Glutamatergic neuron (in vitro differentiated cells): ENCODE measurements at regions not wholly inside any gene's neighbourhood (a gene's known extent, or its start where the extent isn't known, plus 50 kb on each side); places are given as distances from the start of the nearest gene placed in this dataset.

Experiments
- DNase-seq: peaks from one replicate; pipeline ENCODE4 v3.0.0; 2022
- H3K27ac Mint-ChIP-seq: one replicate; pipeline ENCODE4 v1.8.0; 2020; ENCODE audit warnings: mild to moderate bottlenecking, mixed read lengths, inconsistent platforms; ENCODE audit not compliant: unreplicated experiment
- H3K27me3 Mint-ChIP-seq: one replicate; pipeline ENCODE4 v1.8.0; 2020; ENCODE audit warnings: mild to moderate bottlenecking, moderate library complexity, mixed read lengths, inconsistent platforms; ENCODE audit not compliant: unreplicated experiment
- H3K36me3 Mint-ChIP-seq: one replicate; pipeline ENCODE4 v1.8.0; 2020; ENCODE audit warnings: mild to moderate bottlenecking, mixed read lengths, inconsistent platforms; ENCODE audit not compliant: unreplicated experiment
- H3K4me1 Mint-ChIP-seq: one replicate; pipeline ENCODE4 v1.8.0; 2020; ENCODE audit warnings: mild to moderate bottlenecking, low read depth, mixed read lengths, inconsistent platforms; ENCODE audit not compliant: unreplicated experiment
- H3K4me3 Mint-ChIP-seq: one replicate; pipeline ENCODE4 v1.8.0; 2020; ENCODE audit warnings: mild to moderate bottlenecking, mixed read lengths, inconsistent platforms; ENCODE audit not compliant: unreplicated experiment
- H3K9me3 Mint-ChIP-seq: one replicate; pipeline ENCODE4 v1.8.0; 2020; ENCODE audit warnings: mild to moderate bottlenecking, moderate library complexity, mixed read lengths, inconsistent platforms; ENCODE audit not compliant: unreplicated experiment
- TF ChIP-seq, protein P1 (sequence below): fragments of 200-600 bp; sonication (generic); IDR thresholded peaks from one replicate; pipeline ENCODE4 v1.5.0; 2021; ENCODE audit not compliant: partially characterized antibody, unreplicated experiment

- TF ChIP-seq, protein P1, sequence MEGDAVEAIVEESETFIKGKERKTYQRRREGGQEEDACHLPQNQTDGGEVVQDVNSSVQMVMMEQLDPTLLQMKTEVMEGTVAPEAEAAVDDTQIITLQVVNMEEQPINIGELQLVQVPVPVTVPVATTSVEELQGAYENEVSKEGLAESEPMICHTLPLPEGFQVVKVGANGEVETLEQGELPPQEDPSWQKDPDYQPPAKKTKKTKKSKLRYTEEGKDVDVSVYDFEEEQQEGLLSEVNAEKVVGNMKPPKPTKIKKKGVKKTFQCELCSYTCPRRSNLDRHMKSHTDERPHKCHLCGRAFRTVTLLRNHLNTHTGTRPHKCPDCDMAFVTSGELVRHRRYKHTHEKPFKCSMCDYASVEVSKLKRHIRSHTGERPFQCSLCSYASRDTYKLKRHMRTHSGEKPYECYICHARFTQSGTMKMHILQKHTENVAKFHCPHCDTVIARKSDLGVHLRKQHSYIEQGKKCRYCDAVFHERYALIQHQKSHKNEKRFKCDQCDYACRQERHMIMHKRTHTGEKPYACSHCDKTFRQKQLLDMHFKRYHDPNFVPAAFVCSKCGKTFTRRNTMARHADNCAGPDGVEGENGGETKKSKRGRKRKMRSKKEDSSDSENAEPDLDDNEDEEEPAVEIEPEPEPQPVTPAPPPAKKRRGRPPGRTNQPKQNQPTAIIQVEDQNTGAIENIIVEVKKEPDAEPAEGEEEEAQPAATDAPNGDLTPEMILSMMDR, result no peak
- H3K27ac Mint-ChIP-seq, result no peak overlapping the region
- no peaks in the 10 kb centered on the region for H3K9me3 Mint-ChIP-seq
- no peak overlapping the region for H3K4me3 Mint-ChIP-seq
- H3K36me3 Mint-ChIP-seq, result no peaks in the 10 kb centered on the region
- DNase-seq, result no peak
- H3K27me3 Mint-ChIP-seq, result no peaks in the 10 kb centered on the region
- H3K4me1 Mint-ChIP-seq, result peaks cover 4% of the 10 kb centered on the region
These were observed 127.7 kb upstream of the PRLR start for GRCh38 chr5:35357973-35358372.

DNA sequence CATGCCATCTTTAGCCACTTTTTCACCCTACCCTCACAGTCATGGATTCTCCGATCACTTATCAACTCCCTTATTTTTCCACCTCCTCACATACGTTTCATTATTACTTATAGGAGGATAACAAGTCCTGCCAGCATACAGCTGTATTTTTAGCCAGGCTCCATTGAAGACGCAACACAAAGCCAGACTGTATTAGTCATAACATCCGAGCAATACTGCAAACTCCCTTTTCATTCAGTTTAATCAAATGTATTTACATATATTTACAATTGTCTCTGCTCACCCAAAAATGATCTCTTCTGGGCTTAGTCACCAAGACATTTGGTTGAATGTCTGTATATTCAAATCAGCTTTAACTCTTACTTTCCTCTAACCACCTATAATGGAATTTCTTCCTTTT is 126.4 kb upstream of the PRLR start:
- H3K4me3 Mint-ChIP-seq, result no peak overlapping the region
- no peaks in the 10 kb centered on the region for H3K27me3 Mint-ChIP-seq
- H3K36me3 Mint-ChIP-seq, result no peaks in the 10 kb centered on the region
- H3K9me3 Mint-ChIP-seq, result peaks cover 5% of the 10 kb centered on the region
- no peak overlapping the region for H3K27ac Mint-ChIP-seq
- H3K4me1 Mint-ChIP-seq, result peaks cover 4% of the 10 kb centered on the region
- TF ChIP-seq, protein P1, result no peak
- DNase-seq, result no peak

GRCh38 chr5:35354751-35355150 is 124.5 kb upstream of the PRLR start:
- H3K27me3 Mint-ChIP-seq, result no peaks in the 10 kb centered on the region

GRCh38 chr5:35345222-35345621 is 114.9 kb upstream of the PRLR start:
- no peaks in the 10 kb centered on the region for H3K4me1 Mint-ChIP-seq
- no peak overlapping the region for H3K27ac Mint-ChIP-seq
- no peaks in the 10 kb centered on the region for H3K27me3 Mint-ChIP-seq
- no peak overlapping the region for H3K4me3 Mint-ChIP-seq
- TF ChIP-seq, protein P1, result no peak
- H3K36me3 Mint-ChIP-seq, result no peaks in the 10 kb centered on the region
- H3K9me3 Mint-ChIP-seq, result no peaks in the 10 kb centered on the region
- DNase-seq, result no peak

More at GRCh38 chr5:35354751-35355150, 124.5 kb upstream of the PRLR start:
- Mint-ChIP-seq H3K27ac (no peak overlapping the region), H3K36me3 (no peaks in the 10 kb centered on the region), H3K9me3 (peaks cover 5% of the 10 kb centered on the region), H3K4me3 (no peak overlapping the region), H3K4me1 (peaks cover 4% of the 10 kb centered on the region)
- TF ChIP-seq, protein P1, result no peak
- no peak for DNase-seq

DNA sequence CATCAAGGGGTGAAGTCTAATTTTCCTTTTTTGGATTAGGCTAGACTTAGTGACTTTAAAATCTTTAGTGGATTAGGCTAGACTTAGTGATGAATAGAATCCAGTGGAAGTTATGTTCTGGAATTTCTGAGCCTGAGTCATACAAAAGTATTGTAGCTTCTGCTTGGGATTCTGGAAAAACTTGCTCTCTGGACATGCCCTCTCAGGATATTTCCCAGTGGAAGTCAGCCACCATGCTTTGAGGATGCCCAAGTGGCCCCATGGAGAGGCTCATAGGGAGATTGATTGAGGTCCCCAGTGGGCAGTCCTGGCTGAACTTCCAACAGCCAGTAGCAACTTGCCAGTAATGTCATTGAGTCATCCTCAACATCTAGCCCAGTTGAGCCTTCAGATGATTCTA is 112.4 kb upstream of the PRLR start:
- Mint-ChIP-seq H3K27ac (no peak overlapping the region), H3K4me1 (no peaks in the 10 kb centered on the region), H3K9me3 (no peaks in the 10 kb centered on the region), H3K27me3 (no peaks in the 10 kb centered on the region), H3K4me3 (no peak overlapping the region), H3K36me3 (no peaks in the 10 kb centered on the region)
- no peak for DNase-seq
- TF ChIP-seq, protein P1, result no peak
